ENCODE measurements at regions not wholly inside any gene's neighbourhood (a gene's known extent, or its start where the extent isn't known, plus 50 kb on each side); places are given as distances from the start of the nearest gene placed in this dataset.
"Not testable (repeated sequence)": the region's sequence is repeated elsewhere in the genome, so short reads cannot be mapped to it uniquely, and the experiment has no call there.

DNA sequence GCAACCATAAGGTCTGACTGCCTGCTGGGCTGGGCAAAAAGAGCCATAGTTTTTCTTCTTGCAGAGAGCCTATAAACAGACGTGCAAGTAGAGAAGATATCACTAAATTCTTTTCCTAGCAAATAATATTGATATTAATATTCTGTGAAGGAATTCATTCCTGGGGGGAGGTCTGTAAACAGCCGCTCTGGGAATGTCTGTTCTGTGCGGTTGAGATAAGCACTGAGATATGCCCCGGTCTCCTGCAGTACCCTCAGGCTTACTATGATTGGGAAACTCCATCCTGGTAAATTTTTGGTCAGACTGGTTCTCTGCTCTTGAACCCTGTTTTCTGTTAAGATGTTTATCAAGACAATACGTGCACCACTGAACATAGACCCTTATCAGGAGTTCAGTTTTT is 167.1 kb upstream of the MEF2C start:
- TF ChIP-seq CTCF, POLR2AphosphoS5, POLR2A (IDR thresholded peaks at IDR 0.05): not testable (repeated sequence)

All from stomach (tissue), 4 donors.